Hypothalamus (tissue), 51 donors: ENCODE measurements at regions not wholly inside any gene's neighbourhood (a gene's known extent, or its start where the extent isn't known, plus 50 kb on each side); places are given as distances from the start of the nearest gene placed in this dataset.
"Not testable (repeated sequence)": the region's sequence is repeated elsewhere in the genome, so short reads cannot be mapped to it uniquely, and the experiment has no call there.

Experiments
- DNase-seq, 51 donors: peaks; one replicate each; lab custom pipeline; 2025; lab: John Stamatoyannopoulos, UW

GRCh38 chr1:29684141-29684540 lies 447.8 kb downstream of the PTPRU start:
- no peak for DNase-seq

DNA sequence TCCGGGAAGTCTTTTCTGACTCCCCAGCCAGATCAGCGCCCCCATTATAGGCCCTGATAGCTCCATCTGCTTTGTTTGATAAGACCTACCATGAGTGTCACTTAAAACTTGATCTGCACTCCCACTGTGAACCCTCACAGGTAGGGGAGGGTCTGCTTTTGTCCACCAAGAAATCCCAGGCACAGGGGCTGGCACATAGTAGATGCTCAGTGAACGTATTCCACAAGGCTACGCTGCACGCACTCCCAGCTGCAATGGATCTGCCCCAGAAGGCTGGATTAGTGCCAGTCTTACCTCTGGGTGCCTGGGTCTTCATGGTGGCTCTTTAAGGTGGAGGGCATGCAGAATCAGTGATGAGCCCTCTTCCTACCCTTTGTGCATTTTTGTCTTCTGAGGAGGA lies 447.1 kb downstream of the PTPRU start:
- DNase-seq = no peak

GRCh38 chr1:29682919-29683295 lies 446.6 kb downstream of the PTPRU start:
- no peak for DNase-seq

- no peak for DNase-seq
Observed at GRCh38 chr1:29682171-29682918, 446.0 kb downstream of the PTPRU start.

GRCh38 chr1:29681416-29681815 lies 445.1 kb downstream of the PTPRU start:
- DNase-seq = not testable (repeated sequence)

DNA sequence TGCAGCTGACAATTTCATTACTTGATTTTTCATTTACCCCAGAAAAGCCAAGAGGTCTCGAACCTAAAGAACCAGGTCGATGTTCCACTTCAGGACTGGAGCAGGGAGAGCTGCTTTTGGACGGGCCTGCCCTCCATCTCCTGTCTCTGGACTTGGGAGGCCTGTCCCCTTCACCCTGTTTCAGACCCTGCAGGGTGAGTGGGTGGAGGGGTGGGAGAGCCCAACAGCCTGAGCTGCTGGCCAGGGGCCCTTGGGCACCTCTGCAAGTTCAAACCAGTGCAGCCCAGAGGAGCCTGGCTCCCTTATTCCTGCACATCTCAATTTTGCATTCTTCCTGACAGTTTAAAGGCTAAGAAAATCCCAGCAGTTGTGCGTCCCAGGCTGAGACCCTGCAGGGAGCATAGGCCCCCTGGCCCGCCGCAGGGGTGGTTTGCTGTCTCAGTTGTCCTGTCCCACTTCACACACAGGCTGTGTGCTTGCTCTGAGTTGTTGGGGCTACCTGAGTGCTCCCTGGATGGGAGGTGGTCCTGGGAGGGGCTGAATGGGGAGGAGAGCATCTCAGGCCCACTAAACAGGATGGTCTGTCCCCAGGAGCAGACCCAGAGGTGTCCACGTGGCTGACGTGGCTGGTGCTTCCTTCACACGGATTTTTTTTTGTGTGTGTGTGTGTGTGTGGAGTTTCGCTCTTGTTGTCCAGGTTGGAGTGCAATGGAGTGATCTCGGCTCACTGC lies 443.7 kb downstream of the PTPRU start:
- no peak for DNase-seq

- DNase-seq = no peak
Observed at GRCh38 chr1:29679316-29679715, 443.0 kb downstream of the PTPRU start.

GRCh38 chr1:29677028-29678024 lies 441.0 kb downstream of the PTPRU start:
- no peak for DNase-seq

DNA sequence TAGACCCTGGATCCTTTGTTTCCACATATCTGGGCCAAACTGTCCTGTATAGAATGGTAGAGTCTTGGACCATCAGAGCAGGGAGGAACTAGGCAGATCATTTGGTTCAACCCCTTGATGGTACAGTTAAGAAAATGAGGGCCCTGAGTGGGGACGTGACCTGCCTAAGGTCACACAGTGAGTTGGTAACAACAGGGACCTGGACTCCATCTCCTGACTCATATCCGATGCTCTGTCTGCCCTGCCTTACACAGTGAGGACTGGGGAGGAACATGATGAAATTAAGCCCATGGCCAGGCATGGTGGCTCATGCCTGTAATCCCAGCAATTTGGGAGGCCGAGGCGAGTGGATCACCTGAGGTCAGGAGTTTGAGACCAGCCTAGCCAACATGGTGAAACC lies 440.2 kb downstream of the PTPRU start:
- no peak for DNase-seq

DNA sequence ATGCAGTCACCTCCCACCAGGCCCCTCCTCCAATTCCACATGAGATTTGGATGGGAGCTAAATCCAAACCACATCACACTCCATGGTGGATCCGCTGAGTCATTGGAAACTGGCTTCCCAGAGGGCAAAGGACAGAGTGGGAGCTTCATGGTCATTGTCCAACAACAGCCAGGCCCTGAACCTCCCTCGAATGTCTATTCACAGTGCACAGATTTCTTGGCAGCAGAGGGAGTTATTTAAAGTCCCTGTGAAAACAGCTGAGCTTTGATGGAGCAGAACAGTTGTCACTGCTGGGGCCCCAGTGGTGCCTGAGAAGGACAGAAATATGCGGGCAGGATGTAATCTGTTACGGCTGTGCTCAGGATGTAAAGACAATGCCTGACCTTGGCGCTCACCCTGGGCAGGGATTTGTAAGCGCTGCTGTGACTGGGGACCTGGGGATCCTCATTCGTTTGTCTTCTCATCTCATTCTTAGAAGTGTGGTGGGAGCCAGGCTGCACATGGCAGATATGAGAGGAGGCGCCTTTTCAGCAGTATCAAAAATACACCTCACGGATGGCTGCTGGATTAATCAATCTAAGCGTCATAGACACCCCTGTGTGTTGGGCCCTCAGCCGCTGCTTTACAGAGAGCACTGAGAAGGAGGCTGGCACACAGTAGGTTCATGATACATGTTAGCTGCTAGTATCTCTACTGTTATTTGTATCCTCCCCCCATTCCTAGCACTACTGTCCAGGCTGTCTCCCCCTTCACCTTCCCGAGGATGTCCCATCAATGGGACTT lies 439.4 kb downstream of the PTPRU start:
- no peak for DNase-seq

DNA sequence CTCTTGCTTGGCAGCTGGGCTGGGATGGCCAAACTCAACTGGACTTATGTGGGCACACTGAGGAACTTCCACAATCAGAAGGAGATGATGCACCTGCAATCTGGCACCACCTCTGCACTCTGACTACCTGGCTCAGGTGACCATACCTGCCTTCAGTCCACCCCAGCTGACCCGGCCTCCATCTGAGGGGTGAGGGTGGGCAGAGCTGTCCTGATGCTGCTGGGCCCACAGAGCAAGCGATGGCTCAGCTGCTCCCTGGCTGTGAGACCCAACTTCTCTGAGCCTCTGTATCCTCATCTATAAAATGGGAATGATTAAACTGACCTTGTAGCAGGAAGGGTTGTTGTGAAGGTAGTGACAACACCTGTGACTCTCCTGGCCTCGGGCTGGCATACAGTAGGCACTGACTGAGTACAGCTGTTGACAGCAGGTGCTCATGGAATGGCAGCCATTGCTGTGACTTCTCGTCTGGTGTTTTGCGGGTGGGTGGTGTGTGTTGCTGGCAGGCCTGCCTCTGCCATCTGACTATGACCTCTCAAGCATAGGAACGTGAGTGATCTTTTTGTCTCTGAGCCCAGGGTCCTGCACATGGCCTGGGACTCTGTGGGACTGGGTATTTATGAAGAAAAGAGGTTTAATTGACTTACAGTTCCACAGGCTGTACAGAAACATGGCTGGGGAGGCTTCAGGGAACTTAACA lies 438.5 kb downstream of the PTPRU start:
- no peak for DNase-seq

DNA sequence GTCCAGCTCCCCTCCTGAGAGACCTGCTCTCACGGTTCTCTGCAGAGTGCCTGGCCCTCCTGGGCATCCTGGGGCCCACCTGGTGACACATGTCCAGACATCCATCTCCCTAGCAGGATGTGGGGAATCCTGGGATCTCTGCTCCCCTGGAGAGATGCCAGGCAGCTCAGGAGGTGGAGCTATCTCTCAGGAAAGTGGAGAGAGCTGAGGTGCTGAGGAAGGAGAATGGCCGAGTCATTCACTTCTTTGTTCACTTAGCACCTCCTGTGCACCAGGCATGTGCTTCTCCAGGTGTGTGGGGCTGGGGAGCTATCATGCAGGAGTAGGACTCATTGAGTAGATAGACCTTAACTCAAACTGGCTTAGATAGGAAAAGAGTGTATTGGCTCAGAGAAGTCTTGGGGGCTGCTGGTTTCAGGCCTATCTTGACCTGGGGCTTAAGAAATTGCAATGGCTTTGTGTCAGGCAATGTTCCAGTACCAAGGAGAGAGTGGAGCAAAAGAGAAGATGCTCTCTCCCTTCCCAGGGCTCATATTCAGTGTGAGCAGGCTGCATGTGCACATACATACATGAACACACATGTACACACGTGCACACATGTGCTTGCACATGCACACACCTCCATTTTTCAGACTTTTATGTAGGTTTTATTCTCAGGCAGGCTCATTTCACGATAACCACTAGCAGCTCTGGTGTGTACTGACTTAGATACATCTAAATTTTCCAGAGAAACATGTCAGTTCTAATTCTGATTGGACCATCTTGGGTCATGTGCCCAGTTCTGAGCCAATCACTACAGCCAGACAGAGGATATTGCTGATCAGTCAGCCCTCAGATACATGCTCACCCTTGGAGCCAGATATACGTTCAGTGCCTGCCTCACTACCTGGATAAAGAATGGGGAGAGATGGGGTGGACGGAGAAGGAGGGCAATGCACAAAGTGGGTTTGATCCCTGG lies 437.6 kb downstream of the PTPRU start:
- DNase-seq = no peak

DNA sequence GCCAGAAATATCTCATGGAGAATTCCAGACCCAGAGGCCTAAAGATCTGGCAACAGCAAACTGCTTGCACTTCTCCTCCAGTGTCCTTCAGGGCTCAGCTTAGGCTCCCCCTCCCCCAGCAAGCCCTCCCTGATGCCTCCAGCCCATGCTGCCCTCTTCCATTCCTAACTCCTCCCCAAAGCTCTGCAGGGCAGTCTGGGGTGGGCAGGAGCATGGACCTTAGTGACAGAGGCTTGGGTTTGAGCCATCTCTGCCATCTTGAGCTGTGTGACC lies 436.8 kb downstream of the PTPRU start:
- no peak for DNase-seq

- DNase-seq = no peak
Observed at GRCh38 chr1:29672416-29673227, 436.3 kb downstream of the PTPRU start.

GRCh38 chr1:29671446-29672356 lies 435.4 kb downstream of the PTPRU start:
- no peak for DNase-seq

- DNase-seq = no peak
Observed at GRCh38 chr1:29670752-29671151, 434.4 kb downstream of the PTPRU start.

GRCh38 chr1:29669912-29670311 lies 433.6 kb downstream of the PTPRU start:
- no peak for DNase-seq
